ENCODE measurements at regions not wholly inside any gene's neighbourhood (a gene's known extent, or its start where the extent isn't known, plus 50 kb on each side); places are given as distances from the start of the nearest gene placed in this dataset.

GRCh38 chr20:20860078-20860806, 147.8 kb upstream of the RALGAPA2 start:
- Histone ChIP-seq H3K9me3 (ENCODE audit: low read length) (no peaks in the 10 kb centered on the region), H3K27ac (ENCODE audit: low read length) (no peak overlapping the region), H3K36me3 (ENCODE audit: insufficient read depth, low read length) (no peaks in the 10 kb centered on the region), H3K27me3 (ENCODE audit: insufficient read depth, low read depth, low read length) (peaks cover 56% of the 10 kb centered on the region), H3K9me2 (ENCODE audit: insufficient read depth, low read length) (no peaks in the 10 kb centered on the region), H3K4me2 (ENCODE audit: low read length) (no peak overlapping the region), H3K4me3 (ENCODE audit: low read length) (no peak overlapping the region), H2AFZ (ENCODE audit: low read depth, low read length) (no peak overlapping the region), H3K79me2 (replicated peaks; ENCODE audit: insufficient read depth, low read length) (no peaks in the 10 kb centered on the region), H3F3A (ENCODE audit: insufficient read depth, low read length, poor library complexity, severe bottlenecking) (no peaks in the 10 kb centered on the region), H3K9ac (ENCODE audit: low read length) (no peak overlapping the region), H4K20me1 (ENCODE audit: insufficient read depth) (no peaks in the 10 kb centered on the region)
- TF ChIP-seq SMC3 (conservative IDR thresholded peaks at IDR 0.05; ENCODE audit: poor library complexity) (peak; percentile 96), RAD21 (conservative IDR thresholded peaks at IDR 0.05) (peak; percentile 88), CTCF (IDR thresholded peaks at IDR 0.05; ENCODE audit: poor library complexity, severe bottlenecking) (peak; percentile 94), EP300 (conservative IDR thresholded peaks at IDR 0.05; ENCODE audit: poor library complexity, severe bottlenecking) (no peak)

DNA sequence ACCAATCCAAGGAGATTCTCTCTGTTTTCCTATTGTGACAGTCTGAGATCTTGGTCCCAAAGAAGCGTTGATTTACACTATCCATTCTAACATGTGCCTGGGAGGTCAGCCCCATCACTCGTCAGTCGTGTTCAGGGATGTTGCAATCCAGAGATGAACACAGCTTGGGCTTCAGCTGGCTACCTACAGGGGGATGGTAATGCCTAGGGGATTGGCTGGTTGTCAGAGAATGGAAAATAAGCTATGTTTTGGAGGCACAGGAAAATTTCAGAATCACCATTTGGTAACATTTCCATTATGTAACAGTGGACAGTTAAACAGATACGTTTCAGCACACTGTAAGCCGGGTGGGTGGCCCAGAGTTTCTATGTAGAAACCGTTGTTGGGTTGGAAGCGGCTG, 147.1 kb upstream of the RALGAPA2 start:
- no peaks in the 10 kb centered on the region for H4K20me1 ChIP-seq (ENCODE audit: insufficient read depth)
- no peaks in the 10 kb centered on the region for H3K79me2 ChIP-seq (replicated peaks; ENCODE audit: insufficient read depth, low read length)
- H3K9ac ChIP-seq (ENCODE audit: low read length), result no peak overlapping the region
- TF ChIP-seq EP300 (conservative IDR thresholded peaks at IDR 0.05; ENCODE audit: poor library complexity, severe bottlenecking) (no peak), POLR2AphosphoS5 (IDR thresholded peaks at IDR 0.05) (no peak), CTCF (IDR thresholded peaks at IDR 0.05; ENCODE audit: poor library complexity, severe bottlenecking) (no peak), MXI1 (conservative IDR thresholded peaks at IDR 0.05; ENCODE audit: poor library complexity, severe bottlenecking) (no peak), SMC3 (conservative IDR thresholded peaks at IDR 0.05; ENCODE audit: poor library complexity) (no peak), REST (IDR thresholded peaks at IDR 0.05; ENCODE audit: borderline replicate concordance) (no peak), EZH2 (IDR thresholded peaks at IDR 0.05; ENCODE audit: borderline replicate concordance, insufficient read depth, low read length, poor library complexity, severe bottlenecking) (no peak)
- no peak overlapping the region for H3K27ac ChIP-seq (ENCODE audit: low read length)
- H3K4me3 ChIP-seq (ENCODE audit: low read length), result no peak overlapping the region
- H3K9me3 ChIP-seq (ENCODE audit: low read length), result no peaks in the 10 kb centered on the region
- no peaks in the 10 kb centered on the region for H3K9me2 ChIP-seq (ENCODE audit: insufficient read depth, low read length)
- no peak overlapping the region for H3K4me2 ChIP-seq (ENCODE audit: low read length)
- no peaks in the 10 kb centered on the region for H3K36me3 ChIP-seq (ENCODE audit: insufficient read depth, low read length)
- peaks cover 54% of the 10 kb centered on the region for H3K27me3 ChIP-seq (ENCODE audit: insufficient read depth, low read depth, low read length)
- no peaks in the 10 kb centered on the region for H3F3A ChIP-seq (ENCODE audit: insufficient read depth, low read length, poor library complexity, severe bottlenecking)
- H2AFZ ChIP-seq (ENCODE audit: low read depth, low read length), result no peak overlapping the region
